ENCODE measurements at regions not wholly inside any gene's neighbourhood (a gene's known extent, or its start where the extent isn't known, plus 50 kb on each side); places are given as distances from the start of the nearest gene placed in this dataset.

DNA sequence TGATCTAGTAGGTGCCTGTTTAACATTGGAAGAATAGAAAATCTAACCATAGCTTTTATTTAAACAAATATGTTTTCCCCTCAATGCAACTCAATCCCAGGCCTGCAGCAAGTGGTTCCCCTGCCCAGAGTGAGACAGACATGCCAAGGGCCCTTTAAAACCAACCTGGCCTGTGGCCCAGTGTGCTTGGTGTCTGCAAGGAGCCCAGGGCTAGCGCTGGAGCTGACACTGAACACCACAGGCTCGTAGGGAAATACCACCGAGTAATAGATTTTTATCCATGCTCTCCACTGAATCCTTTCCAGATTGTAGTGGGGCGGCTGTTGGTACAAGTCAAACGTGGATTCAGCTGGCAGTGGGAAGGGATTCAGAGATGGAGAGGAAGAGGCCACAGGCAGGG lies 95.6 kb upstream of the NRXN3 start:
- DNase-seq: no peak

DNA sequence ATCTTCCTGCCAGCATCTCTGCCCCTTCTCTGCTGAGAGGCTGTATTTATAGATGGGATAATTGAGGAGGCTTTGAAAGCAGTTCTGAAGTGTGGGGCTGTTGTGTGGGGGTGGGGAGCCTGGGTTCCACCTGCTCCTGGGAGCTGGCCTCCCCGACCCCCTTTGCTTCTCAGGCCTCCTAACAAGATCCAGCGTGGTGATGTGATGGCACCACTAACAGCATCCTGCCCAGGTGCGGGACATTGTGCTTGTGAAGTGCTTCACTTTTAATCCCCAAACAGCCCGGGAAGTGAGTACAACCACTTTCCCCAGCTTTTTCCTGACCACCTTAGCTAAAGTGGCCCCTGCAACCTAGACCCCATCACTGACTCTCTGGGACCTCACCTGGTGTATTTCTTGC lies 95.1 kb upstream of the NRXN3 start:
- no peak for DNase-seq

DNA sequence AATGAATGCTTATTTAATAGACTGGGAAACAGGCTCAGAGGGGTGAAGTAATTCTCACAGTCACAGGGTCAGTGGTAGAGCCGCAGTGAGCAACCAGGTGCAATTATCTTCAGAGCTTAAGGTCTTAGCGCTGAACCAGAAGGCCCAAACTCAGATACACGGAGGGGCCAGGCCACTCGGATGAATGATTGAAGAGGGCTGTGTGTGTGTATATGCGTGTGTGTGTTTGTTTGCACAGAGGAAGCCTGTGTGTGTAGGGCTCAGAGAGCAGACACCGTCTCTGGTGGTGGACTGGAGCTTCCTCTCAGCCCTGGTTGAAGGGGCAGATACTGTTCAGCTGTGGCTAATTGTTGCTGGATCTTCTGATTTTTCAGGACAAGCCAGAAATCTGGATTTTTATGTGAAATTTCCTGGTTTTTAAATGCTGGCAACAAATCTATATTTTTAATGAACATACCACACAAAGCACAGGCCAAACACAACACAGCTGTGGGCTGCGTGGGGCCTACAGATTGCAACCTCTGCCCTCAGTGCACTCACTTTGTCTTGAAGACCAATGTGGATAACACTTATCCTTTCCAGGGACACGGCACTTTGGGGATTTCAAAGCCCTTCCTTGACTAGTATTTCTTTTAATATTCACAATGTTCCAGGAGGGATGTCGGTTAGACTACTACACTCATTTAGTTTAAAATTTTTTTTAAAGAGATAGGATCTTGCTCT lies 94.5 kb upstream of the NRXN3 start:
- no peak for DNase-seq

DNA sequence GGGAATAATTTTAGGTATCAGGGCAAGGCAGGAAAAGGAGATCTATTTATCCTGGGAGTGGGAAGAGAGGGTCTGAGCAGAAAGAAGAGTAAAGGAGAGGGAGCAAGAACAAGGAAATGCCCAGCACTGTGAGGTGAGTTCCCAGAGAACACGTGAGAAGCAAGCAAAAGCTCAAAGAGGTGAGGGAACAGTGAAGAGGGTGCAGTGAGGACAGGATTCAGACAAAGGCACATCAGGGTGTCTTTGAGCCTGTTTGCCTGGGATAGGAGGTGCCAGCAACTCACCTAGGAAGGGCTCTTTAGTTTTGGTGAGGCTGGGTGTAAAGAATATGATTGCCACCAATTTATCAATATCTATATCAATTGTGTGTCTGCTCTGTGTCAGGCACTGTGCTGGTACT lies 88.9 kb upstream of the NRXN3 start:
- no peak for DNase-seq

DNA sequence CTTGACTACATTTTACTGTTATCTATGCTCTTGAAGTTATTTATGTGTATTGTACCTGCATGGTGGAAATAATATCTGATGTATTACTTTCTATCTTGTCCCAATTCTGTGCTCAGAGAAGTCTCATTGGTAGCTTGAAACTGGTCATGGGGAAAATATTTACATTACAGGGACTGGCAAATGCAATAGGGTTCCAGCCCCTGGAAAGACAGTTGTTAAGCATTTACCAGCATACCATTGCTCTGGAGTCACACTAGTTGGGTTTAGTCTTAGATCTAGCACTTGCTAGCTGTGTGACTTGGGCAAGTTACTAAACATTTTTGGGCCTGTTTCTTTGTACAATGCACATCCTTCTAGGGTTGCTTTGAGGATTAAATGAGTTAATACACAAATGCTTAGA lies 86.3 kb upstream of the NRXN3 start:
- DNase-seq: no peak

DNA sequence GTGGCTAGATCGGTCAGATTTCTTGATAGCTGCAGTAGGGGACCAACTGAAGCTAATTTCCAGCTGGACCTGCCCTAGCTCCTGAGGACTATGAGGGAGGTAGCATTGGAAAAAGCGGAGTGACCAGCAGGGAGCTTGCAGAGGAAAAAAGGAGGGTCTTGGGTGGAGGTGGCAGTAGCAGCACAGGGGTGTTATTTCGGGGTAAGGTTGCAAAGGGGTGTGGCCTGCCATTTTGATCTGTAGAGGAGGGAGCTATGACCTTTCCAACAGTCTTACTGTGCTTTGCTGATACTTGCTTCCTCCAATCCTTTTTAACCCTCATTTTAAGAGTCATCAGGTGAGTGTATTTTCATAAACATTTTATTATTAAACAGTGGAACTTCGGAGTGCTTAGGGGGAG lies 83.8 kb upstream of the NRXN3 start:
- DNase-seq: no peak

DNA sequence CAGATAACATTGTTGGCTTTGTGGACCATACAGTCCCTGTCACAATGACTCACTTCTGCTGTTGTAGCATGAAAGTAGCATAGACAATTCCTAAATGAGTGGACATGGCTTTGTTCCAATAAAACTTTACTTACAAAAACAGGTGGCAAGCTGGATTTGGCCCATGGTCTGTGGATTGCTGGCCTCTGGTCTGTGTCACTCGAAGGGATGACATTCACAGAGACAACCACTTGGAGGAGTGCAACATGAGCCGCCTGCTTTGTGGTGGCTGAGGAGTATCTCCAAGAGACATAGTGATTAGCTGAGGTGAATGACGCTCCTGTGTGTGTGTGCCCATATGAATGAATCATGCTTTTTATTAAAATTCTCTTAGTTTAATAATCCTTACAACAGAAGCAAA lies 81.3 kb upstream of the NRXN3 start:
- DNase-seq: no peak

DNA sequence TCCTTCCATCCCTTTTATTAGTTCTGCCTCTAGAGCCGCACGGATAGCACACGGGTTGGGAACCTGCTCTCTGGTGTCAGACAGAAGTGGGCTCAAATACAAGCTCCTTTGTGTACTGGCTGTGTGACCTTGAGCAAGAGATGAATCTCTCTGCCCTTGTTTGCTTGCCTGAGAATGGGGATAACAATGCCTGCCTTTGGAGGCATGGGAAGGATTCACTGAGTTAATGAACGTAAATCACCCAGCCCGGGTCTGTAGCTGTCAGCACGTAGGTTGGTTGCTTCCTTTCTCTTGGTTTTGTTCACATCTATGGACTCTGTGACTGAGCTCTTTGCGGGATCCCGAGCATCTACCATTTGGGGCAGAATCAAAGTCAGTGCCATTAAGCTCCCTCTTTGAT lies 79.3 kb upstream of the NRXN3 start:
- DNase-seq: no peak

DNA sequence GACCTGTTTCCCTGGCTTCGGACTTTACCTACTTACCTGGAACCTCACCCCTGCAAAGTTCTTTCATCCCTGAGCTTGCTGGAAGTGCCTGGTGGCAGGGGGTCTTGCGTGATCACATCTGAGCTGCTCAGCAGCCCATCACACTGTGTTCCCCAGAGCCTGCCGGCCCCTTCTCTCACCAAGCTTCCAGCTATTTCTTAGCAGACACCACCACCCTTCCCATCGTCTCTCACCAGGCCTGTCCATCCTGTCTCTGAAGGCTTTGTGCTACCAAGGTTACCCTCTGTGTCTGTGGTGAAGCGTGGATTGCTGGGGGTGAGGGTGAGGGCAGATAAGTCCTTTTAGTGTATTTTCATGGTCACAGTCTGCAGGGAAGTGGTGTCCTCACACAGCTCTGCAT lies 78.8 kb upstream of the NRXN3 start:
- no peak for DNase-seq

DNA sequence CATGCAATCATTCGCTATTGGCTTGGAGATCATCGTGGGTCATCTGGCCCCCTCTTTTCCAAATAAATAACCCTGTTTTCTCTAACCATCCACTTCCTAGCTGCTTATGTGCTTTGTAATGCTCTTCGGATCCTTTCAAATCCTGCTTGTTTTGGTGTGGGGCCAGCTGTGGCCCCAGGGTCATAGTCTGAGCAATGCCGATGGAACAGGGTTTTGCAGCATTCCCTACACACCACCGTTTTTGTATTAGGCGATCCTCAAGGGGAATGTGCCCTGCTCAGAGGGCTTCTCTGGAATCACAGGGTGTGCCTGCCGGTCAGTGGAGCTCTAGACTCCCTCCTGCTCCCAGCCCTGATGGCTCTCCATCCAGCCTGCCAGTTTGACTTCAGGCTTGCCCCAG lies 78.1 kb upstream of the NRXN3 start:
- no peak for DNase-seq

DNA sequence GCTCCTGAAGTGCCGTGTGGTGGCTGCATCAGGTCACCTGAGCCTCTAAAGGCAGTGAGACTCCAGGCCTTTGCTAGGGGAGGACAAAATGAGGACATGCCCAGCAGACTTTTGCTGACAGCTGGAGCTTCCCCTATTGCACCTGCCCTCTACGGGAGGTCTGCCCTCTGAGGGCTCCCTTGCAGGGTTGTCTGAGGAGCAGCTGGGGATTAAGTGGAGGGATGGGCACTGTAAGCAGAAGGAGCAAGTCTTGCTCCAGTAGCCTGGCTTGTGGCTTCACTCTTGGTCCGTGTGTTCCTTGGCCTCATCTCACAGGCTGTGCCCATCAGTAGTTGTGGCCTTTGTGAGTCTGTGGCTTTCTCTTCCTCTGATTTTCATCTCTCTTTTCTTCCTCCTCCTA lies 66.9 kb upstream of the NRXN3 start:
- DNase-seq: no peak

DNA sequence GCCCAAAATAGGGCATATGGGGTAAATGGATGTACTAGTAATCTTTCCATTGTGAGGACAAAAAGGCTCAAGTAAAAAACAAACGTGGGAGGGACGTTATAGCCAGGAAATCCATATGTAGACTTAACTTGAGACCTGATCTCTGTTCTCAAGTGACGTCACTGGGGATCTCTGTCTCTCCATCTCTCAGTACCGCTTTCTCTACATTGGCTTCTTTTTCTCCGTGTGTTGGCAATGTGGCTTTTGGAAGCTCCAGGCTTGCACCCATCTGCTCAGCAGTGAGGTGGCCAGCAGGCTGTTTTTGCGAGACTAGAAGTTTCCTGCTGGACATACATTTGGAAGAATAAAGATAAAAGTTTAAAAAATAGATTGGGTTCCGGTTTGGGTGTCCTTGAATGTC lies 66.0 kb upstream of the NRXN3 start:
- DNase-seq: no peak

DNA sequence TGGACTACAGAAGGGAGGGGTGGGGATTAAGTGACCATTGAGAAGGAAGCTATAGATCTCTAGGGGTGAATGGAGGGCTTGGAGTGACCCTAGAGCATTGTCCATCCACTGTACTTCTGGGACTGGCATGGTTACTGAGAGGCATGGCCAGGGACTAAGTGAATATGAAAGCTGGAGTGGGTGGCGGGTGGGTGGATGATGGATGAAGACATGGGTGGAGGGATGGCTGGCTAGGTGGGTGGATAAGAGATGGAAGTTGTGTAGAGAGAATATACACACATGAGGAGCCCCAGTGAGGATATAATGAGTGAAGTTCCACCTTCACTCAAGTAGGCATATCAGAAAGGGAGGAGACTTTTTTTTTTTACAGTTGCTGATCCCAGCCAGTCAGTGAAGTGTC lies 65.5 kb upstream of the NRXN3 start:
- no peak for DNase-seq

DNA sequence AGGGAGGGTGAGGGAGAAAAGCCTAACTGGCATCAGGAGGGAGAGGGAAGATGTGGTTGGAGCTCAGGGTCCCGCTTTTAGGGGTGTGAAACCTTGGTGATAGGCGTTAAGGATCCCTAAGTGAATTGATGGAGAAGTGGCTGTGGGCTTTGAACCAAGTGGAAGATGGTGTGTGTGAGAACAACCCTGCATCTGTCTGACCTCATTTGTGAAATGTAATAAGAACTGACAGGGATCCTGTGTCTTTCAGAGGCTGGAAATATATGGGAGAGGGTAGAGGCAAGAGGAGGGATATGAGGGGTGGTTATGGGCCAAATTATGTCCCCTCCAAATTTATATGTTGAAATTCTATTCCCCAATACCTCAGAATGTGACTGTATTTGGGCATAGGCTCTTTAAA lies 63.8 kb upstream of the NRXN3 start:
- DNase-seq: no peak

DNA sequence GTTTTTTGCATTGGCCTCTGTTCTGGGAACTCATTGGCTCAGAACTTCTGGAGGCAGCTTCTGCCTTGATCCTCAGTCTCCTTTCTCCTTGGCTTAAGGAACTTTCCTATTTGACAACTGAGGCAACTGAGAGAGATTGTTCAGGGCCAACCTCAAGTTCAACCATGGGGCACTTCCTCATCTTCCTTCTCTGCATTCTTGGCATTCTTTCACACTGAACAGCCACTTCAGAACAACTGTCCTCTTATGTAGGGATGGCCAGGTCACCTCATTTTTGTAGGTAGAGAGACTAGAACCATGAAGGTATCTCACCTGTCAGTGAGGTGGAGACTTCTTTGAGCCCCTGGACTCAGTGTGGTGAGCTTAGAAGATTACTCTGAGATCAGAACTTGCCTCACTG lies 63.0 kb upstream of the NRXN3 start:
- no peak for DNase-seq

DNA sequence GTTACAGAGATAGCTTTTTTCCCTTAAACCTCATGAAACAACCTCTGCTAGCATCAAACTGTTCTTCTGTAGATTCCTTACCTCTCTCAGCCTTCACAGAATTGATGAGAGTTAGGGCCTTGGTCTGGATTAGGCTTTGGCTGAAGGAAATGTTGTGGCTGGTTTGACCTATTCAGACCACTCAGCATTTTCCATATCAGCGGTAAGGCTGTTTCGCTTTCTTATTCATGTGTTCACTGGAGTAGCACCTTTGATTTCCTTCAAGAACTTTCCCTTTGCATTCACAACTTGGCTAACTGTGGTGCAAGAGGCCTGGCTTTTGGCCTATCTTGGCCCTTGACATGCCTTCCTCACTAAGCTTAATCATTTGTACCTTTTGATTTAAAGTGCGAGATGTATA lies 50.7 kb upstream of the NRXN3 start:
- no peak for DNase-seq
